Pulmonary artery endothelial cell (primary cell): ENCODE measurements at regions not wholly inside any gene's neighbourhood (a gene's known extent, or its start where the extent isn't known, plus 50 kb on each side); places are given as distances from the start of the nearest gene placed in this dataset.

Source experiments
- DNase-seq: peaks from one replicate; pipeline ENCODE4 v3.0.0-alpha.2; 2011; ENCODE audit warnings: low read depth, low spot score

GRCh38 chr9:16092142-16093091 lies 539.6 kb downstream of the CCDC171 start:
- no peak for DNase-seq

GRCh38 chr9:16098306-16098705 lies 545.5 kb downstream of the CCDC171 start:
- no peak for DNase-seq

DNA sequence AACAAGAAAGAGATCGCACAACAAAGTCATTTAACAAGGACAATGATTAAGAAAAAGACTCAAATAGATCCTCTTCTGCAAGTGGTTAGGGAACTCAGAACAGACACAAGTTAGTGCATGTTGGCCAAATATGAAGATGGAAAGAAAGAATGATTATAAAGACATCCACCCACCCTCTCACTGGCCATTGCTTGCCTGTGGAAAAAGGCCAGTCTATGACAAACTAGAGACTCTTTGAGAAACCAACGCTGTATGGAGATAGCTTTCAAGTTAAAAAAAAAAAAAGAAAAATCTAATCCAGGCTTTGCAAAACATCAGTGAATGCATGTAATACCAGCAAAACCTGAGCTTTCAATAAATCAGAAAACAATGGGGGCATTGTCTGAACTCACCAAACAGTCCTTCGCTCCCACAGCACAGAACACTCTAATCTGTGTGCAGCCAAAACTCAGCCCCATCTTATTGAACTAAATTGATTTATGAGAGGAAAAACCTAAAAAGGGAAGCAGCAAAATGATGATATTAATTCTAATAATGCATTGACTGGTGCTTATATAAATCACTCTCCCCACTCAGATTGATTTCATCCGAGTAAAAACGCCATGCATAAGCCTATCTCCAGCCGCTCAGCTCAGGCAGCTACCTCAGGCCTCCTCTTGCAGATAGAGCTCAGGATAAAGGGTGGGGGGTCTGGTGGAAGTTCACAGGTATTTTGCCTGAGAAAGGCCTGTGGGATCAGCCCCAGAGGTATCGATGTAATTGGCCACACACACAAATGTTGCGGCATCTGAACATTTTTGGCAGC lies 547.1 kb downstream of the CCDC171 start:
- DNase-seq, result no peak

DNA sequence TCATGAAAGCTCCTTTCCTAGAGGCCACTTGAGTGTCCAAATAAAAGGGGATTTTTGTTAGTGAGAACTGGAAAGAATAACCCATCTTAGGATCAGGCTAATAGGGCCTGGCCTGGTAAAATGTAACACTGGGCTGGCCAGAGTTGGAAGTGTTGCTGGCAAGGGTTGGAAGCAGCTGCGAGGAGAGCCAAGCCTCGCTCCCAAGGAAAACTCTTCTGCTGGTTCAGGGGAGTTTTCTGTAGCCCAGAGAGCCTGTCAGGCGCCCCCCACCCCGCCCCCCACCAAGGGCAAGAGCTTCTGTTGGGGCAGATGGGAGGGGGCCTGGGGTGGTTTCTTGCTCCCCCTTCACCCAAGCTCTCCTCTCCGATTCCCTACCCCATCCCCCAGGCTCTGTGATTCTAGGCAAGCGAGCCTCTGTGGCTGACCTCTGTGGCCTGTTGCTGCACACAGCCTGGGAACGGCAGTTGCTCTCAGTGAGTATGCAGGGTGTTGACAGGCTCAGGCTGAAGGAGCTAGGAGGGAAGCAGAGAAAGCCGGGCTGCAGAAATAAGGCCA lies 547.8 kb downstream of the CCDC171 start:
- DNase-seq, result no peak

GRCh38 chr9:16102154-16102553 lies 549.3 kb downstream of the CCDC171 start:
- DNase-seq, result no peak

- no peak for DNase-seq
Observed at GRCh38 chr9:16103620-16104397, 551.0 kb downstream of the CCDC171 start.

DNA sequence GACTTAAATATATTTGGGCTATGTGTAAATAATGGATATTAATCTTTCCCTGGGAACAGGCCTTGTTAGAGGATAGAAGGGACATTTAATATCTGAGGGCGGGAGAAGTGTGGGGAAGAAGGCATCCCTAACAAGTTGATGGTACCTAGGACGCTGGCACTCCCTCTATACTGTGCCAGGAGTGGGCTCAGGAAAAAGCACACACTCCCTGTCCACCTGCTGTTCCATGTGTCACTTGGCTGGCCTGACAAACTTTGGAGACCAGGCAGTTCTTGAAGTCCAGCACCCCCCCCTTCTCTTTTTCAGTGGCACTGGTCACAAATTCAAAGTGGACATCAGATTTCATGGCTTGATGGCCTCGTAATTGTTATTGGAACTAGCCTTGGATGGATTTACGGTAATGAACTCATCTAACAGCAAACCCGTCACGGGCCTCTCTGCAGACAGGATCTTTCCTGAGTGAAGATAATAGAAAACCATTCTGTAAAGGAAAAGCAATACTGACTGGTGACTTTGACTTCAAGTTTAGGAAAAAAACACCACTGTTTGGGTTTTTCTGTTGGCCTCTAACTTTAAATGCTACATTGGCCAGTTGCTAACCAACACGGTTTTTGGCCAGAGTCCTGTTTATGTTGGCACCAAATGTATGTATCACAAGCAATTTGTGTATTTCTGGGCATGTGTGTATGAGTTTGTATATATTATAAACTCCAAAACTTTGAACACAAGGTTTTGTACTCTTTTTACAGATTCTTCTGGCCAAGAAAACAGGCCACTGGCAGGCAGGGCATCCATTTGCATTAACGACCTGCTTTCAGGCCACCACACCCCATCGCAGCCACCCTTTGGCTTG lies 552.6 kb downstream of the CCDC171 start:
- DNase-seq, result no peak

- DNase-seq, result no peak
Observed at GRCh38 chr9:16106021-16106571, 553.3 kb downstream of the CCDC171 start.

- DNase-seq, result no peak
Observed at GRCh38 chr9:16112116-16112515, 559.3 kb downstream of the CCDC171 start.

DNA sequence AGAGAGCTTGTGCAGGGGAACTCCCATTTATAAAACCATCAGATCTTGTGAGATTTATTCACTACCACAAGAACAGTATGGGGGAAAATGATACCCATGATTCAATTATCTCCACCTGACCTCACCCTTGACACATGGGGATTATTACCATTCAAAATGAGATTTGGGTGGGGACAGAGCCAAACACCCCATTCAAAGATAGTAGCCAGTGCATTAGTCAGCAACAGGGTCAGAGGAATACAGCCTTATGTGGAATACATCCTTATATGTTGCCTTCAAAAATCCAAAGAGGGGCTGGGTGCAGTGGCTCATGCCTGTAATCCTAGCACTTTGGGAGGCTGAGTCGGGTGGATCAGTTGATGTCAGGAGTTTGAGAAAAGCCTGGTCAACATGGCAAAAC lies 563.2 kb downstream of the CCDC171 start:
- DNase-seq, result no peak

DNA sequence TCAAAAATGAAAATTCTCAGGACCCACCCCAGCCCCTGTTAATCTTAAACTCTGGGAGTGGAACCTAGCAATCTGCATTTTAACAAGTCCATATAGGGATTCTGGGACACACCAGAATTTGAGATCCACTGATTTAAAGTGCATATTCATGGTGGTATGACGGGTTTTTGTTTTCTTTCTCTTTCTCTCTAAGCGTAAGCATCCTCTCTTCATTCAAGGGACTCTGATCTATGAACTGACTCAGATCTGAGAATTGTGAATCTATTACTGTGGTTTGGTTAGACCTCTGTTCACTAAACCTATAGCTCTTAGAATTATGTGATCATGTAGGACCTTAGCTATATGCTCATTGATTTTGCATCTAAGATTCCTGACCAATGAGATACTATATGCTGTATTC lies 565.2 kb downstream of the CCDC171 start:
- DNase-seq, result no peak

DNA sequence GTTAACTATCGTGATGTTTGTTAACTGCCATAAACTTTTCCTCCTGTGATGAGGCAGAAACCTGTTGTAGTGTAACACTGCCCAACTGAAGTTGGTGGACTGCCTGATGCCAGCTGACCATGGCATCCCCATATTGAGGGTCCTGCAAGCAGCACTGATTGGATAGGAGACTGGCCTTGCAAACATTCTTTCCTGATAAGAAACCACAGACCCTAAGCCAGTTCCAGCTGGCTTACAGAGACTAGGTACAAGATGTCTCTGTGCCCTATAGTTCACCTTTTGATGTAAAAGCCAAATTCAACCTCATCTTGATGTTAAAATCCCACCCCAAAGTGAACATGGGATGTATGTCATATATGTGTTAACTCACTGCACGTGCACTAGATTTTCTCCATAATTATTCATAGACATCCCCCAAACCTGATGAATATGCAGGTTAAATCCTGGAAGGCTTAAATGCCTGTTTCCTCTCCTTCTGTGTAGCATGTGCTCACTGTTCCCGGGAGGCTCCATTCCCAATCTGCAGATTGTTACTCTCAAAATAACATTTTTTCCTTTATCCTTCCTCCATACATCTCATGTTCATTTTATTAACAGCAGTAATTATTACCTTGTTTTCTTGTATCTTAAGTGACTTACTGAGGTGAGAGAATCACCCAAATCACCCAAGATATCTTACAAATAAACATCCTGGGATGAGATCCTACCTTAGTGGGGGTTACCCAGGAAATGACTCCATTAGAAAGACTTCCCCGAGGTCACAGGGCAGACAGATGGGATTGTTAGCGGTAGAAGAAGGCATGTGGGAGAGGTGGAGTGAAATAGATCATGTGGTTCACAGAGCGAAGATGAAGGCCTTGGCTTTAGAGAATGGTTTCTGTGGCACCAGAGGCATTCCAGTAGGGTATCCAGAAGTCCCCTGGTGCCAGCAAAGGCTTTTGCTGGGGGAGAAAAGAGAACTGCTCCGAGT lies 566.7 kb downstream of the CCDC171 start:
- DNase-seq, result no peak

- DNase-seq, result no peak
Observed at GRCh38 chr9:16120231-16120641, 567.4 kb downstream of the CCDC171 start.

GRCh38 chr9:16120727-16121126 lies 567.9 kb downstream of the CCDC171 start:
- no peak for DNase-seq

DNA sequence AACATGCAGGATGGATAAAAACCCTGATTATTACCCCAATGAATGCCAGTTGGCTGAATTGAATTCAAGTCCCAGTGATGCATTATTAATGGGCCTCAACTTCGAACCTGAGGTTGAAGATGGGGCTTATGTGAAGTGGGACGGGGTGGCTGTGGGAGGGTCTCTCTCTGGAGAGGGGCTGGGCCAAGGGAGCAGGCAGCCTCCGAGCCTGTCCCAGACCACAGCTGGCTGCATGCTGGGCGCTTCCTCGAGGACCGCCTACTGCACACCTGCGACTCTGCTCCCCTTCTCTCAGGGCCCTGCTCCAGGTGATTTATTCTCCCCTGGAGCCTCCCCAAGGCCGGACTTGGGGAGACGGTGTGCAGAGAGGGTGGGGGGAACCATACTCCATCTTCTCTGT lies 568.3 kb downstream of the CCDC171 start:
- no peak for DNase-seq

DNA sequence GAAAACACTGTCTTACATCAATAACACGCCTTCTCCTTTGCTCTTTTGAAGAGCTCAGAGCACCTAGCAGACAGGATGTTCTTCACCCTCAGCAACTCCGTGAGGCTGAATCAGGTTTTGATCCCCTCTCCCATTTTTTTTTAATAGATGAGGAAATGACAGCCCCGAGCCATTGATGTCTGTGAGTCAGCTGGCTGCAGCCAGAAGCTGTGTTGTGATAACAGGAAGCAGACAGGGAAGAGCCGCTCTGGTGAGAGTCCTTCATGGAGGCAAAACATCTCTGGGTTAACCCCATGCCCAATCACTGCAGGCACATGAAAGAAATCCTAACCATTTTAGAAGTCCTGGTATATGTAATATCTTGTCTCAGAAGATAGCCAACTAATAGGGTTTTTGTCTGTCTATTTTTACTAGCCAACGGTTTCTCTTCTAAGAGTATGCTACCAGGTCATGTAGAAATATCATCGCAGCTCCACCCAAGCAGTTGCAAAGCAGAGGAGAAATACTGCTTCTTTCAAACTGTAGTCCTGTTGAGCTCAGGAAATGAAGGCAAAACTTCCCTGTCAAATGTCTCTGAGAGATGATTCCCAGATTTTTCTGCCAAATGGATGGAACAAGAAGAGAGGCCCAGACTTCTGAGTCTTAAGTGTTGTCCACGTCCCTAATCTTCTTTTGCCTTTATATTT lies 568.9 kb downstream of the CCDC171 start:
- DNase-seq, result no peak

GRCh38 chr9:16125629-16126028 lies 572.8 kb downstream of the CCDC171 start:
- DNase-seq, result no peak

GRCh38 chr9:16126042-16126441 lies 573.2 kb downstream of the CCDC171 start:
- DNase-seq, result no peak
